HG02588 (cell line): ENCODE measurements at regions not wholly inside any gene's neighbourhood (a gene's known extent, or its start where the extent isn't known, plus 50 kb on each side); places are given as distances from the start of the nearest gene placed in this dataset.
A peak's percentile ranks its signal among the peaks of the same experiment; 100 is the strongest.

ENCODE experiments used
- ATAC-seq: cut with Tn5 transposase; IDR thresholded peaks from one replicate; pipeline ENCODE4 v1.9.1; 2021; ENCODE audit warnings: mild to moderate bottlenecking, moderate library complexity; ENCODE audit not compliant: unreplicated experiment

DNA sequence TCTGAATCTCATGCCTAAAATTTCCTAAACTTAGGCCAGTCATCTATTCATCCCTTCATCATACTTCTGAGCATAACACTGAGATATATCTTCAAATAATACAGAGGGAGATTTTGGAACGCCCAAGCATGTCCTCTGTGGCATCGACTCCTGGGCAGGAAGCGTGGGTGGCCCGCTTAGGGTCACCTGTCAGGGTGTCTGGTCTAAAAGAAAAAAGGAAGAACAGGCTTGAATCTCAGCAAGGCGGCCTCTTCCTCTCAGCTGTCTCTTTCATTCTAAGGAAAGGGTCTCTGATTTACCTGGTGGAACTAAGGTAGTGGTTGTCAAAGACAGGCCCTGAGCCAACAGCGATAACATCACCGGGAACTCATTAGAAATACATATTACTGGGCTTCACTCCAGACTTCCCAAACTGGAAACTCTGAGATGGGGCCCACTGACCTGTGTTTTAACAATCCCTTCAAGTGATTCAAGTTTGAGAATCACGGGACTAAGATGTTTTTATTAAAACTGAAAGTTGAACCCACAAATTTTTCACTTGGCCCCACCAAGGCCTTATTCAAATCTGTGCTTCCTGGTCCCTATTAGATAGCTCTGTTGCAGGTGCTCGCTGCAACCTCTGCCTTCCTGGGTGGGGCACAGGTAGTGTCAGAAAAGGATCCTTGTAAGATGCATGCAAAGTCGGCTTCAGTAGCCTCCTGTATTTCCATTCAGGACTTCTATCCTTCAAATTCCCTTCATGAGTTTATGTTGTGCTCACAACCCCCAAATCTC, 162.3 kb upstream of the CCDC68 start:
- ATAC-seq, result no peak

DNA sequence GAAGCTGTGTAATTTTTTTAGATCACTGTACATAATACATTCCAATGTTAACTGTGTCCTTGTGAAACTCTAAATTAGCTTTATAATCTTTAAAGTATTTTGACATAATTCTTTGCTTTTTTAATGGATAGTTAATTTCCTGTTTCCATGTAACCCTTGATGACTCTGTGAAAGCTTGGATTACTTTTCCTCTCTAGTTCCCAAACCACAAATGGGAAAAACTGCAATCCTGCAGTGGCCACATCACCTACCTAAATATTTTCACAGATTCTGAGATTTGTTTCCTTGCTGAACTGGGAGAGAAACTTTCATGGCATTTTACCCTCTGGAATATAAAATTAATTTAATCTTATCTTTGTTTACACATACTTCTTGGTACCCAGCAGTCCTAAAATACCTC, 161.6 kb upstream of the CCDC68 start:
- ATAC-seq, result no peak

DNA sequence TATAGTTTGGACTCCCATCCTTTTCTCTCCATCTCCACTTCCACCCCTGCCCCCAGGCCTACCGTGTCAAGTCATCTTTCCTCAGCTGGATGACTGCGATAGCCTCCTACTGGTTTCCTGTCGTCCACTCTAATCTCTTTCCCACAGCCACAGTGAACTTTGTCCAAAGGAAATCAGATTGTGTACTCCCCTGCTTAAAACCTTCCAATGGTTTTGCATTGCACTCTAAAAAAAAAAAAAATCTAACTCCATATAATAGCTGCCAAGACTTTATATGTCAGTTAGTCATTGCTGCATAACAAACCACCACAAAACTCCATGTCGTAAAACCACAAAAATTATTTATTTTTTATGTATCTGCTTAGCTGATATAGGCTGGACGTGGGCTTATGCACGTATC, 160.2 kb upstream of the CCDC68 start:
- ATAC-seq, result no peak

DNA sequence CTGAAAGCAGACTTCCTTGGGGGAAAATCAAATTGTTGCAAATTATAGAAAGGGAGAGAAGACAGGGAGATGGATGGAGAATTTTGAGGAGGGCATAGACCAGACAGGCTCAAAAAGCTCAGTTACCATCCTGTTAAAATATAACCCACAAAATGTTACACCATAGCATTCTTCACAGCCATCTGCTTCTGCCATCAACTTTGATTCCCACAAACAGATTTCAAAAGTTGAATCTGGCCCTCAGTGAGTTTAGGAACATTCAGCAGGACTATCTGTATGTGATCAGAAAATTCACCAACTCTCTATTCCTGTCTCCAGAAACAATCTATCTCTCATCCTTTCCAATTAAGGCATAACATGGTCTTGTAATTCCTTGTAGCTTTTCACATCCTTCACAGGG, 159.8 kb upstream of the CCDC68 start:
- no peak for ATAC-seq

DNA sequence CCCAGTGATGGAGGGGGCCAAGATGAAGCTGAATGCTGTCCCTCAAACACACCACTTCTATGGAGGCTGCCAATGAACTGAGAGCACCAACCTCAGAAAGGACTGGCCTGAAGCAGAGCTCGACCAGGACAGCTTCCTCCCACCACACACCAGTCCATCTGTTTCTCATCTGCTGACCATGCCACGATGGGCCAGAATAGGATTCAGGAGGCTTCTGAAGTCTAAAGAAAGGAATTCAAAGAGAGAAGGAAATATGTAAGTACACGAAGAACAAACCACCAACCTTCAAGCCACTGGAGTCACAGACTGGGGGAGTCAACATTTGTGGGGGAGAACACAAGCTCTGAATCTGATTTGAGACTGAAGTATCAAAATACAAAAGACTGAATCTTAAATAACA, 157.6 kb upstream of the CCDC68 start:
- no peak for ATAC-seq

DNA sequence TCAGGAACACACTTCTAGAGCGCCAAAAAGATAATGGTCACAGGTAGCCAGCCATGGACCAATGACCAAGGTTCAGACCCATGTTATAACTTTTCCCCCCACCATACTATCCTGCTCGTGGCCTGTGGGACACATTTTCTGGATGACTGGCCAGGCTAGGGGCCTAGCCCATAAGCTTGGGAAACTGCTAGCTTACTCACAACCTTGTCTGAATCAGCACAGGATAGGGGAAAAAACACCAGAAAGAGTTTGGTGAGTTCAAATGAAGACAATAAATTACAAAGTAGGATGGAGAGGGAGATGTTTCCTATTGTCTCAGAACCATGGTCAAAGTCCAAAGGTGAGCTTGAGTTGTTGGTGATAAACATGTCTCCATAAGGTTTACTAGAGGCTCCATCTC, 156.3 kb upstream of the CCDC68 start:
- ATAC-seq, result no peak

DNA sequence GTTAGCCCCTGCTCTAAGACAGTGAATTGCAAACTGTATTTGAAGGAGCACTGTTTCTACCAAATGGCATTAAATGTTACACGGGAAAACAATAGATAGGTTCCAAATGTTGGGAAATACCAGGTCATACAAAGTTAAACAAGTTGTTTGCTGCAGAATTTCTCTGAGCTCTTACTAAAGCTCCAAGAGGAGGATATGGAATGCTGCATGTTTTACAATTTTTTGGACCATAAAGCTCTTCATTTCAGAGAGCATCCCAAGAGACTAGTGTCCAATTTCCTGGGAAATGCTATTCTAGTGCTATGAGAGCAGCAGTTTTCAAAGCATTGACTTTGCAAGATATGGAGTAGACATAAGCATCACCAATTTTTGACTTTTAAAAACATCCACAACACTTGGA, 155.6 kb upstream of the CCDC68 start:
- ATAC-seq, result no peak

DNA sequence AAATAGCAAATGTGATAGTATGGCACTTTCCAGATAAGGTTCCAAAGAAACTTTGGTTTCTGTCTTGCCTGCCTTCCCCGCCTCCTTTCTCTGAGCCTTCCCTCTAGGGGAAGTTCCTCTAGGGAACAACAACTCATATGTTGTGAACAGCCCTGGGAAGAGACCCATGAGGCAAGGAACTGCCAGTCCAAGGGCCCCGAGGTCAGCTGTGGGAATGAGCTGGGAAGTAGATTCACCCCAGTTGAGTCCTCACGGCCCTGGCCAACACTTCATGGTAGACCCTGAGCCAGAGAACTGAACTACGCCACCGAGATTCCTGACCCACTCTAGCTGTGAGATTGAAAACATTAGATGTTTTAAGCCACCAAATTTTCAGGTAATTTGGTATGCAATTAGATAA, 154.5 kb upstream of the CCDC68 start:
- ATAC-seq, result no peak

DNA sequence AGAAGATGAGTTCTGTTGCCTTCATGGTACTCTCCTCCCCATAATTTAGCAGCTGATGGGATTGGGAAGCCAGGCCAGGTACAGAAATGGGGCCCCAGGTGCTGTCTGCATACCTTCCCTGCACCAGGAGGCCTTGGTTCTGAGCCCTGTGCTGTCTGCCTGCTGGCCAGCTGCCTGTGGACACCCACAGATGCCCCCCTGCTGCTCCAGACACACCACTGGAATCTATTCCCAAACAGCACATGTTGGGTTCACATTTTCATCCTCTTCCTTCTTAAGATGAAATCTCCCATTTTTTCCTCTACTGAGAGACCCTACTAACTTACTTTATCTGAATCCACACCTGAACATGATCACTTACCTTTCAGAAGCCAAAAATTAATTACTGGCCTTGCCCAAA, 152.0 kb upstream of the CCDC68 start:
- no peak for ATAC-seq

DNA sequence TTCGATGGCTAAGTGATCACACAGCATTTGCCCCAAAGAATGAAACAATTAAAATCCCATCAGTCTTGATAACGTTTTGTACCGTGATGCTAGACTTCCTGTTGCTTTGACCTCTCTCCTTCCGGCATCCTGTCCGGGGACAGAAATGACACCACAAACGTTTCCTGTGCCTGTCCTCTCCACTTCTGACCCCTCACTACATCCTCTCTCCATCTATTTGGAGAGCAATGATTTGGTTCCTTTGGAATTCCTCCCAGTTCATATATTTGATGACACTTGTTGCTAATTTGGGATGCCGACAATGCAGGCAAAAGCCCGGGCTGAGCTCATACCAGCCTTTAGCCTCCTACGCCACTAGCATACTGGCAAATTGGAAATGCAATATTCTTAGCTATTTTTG, 151.2 kb upstream of the CCDC68 start:
- ATAC-seq, result no peak

DNA sequence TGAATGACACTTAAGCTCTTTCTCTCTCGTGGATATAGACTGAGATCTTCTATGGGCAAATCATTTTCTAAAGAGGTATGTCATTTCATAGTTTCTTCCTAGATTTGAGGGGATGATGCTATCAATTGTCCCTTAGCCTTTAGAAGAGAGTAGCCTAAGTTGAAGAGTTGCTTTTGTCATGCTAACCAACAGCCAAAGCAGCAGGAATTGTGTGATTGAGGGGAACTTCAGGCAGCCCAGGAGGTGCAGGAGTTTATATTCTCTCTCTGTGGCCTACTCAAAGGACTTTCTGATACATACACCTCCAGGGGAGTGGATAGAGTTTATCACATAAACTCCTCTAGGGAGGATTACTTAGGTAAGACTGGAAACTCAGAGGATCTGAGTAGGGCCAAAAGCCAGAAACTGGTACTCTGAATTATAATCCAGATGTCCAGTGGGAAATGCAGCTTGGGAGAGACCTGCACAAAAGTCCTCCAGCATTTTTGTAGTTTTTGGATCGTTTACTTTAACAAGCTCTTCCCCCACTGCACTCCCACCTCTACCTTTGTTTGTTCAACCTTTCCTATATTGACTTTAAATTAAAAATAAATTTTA, 150.7 kb upstream of the CCDC68 start:
- ATAC-seq, result no peak

DNA sequence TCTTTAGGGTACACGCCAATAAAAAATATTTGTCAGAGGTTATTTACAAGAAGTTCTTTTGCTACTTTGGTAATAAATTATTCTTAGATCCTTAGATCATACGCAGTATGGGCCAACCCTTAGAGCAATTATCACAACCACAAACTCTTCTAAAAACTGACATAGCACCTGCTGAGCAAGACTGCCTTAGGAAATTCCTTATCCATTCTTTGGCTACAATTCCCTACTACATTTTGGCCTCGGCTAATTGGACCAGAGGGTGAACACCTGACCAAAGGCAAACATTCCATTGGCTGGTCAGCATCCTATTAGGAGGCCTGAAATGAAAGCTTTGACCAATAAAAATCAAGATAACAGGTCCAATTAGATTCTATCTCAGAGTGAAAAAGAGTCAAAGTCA, 147.6 kb upstream of the CCDC68 start:
- no peak for ATAC-seq

DNA sequence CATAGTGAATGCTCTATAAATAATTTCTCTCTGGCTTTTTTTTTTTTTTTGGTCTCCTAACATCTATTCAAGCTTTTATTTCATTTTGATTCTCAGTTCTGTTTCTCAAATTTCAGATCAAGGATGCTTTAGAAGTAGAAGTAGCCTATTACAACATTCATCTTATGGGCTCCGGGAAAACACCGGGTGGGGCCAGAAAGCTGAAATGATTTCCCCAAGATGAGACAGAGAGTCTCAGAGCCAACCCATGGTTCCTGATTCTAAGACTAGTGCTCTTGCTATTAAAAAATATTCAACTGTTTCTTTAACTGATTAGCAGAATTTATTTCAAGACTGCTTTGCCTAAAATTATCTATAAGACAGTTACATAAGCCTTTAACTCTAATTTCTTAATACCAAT, 147.2 kb upstream of the CCDC68 start:
- ATAC-seq, result no peak

DNA sequence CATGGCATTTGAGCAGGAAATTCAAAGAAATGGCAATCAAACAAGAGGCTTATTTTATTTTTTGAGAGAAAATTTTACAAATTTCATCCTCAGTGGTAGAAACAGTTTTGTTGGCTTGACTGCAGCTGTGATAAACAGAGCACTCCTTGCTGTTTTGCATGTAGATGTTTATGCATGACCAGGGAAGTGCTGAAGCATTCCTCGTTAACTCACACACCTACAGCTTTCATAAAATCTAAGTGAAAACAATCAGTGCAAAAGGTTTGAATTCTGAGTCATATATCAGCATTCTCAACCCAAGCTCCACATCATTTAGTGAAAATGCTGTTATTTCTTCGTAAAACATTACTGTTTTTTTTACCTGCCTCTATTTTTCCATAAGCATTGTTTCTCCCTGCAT, 146.6 kb upstream of the CCDC68 start:
- ATAC-seq, result no peak

DNA sequence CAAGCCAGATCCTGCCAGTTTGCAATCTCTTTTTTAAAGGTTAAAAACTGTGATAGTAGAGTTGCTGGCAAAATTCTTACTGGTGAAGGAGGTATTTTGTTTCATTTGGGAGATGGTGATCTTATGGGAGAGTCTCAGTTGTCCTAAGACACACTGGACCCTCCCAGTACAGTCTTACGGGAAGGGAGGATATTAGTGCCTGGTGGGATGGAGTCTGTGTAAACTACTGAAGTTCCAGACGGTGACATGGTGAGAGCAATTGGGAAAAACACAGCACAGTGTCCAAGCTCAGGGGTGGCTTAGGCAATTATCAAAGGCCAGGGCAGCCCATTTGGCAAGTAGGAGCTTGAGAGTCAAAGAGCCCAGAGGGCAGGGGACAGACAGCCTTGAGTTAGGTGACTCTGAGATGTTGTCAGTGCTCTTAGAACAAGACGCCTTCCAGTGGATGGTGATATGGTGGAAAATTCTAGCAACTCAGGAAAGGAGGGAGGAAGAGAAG, 143.7 kb upstream of the CCDC68 start:
- ATAC-seq, result no peak

DNA sequence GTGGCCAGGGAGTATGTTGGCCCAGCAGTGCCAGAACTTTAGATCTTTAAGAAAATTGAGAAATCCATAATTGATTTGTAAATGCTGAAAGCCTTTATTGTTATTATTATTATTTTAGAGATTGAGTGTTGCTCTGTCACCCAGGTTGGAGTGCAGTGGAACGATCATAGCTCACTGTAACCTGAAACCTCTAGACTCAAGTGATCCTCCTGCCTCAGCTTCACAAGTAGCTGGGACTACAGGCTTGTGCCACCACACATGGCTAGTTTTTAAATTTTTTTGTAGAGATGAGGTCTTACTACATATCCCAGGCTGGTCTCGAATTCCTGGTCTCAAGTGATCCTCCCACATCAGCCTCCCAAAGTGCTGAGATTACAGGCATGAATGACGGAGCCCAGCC, 143.2 kb upstream of the CCDC68 start:
- ATAC-seq, result no peak

DNA sequence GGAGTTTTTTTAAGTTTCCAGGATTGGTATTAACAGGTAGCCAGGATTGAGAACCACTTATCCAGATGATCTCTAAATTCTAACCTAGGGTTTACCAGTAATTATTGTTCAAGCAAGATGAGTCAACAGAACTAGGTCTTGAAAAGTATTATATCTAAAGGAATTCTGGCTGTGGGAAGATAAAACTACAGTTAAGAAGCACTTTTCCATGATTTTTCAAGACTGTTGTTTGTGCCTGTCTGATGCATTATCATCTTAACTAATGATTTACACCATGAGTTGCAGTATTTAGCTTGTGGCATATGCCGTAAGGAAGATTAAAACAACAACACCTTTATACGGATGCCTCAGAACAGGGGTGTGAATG, 142.2 kb upstream of the CCDC68 start:
- no peak for ATAC-seq

DNA sequence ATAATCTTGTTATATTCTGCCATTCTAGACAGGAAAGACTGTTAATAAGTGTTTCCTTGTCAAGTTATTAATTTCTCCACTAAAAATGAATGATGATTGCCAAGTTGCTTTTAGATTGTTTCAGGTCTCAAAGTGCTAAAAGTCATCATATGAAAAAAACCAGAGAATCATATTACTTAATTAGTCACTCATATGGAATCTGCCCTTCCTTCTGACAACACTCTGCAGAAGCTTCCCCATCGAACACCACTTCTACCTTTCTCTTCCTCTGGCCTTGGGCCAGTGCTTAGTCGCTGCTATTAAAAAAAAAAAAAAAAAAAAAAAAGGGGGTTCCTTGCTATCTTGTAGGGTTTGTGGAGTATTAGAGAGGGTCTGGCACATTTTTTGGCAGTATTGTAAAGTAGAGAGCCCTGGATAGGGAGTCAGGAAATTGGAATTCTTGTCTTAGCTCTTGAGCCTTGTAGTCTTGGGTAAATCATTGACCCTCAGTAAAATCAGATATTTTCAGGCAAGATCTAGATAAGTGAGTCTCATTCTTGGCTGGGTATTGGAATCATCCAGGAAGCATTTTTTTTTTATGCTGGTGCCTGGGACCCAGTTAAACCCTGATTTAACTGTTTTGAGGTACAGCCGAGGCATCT, 141.7 kb upstream of the CCDC68 start:
- ATAC-seq, result no peak

DNA sequence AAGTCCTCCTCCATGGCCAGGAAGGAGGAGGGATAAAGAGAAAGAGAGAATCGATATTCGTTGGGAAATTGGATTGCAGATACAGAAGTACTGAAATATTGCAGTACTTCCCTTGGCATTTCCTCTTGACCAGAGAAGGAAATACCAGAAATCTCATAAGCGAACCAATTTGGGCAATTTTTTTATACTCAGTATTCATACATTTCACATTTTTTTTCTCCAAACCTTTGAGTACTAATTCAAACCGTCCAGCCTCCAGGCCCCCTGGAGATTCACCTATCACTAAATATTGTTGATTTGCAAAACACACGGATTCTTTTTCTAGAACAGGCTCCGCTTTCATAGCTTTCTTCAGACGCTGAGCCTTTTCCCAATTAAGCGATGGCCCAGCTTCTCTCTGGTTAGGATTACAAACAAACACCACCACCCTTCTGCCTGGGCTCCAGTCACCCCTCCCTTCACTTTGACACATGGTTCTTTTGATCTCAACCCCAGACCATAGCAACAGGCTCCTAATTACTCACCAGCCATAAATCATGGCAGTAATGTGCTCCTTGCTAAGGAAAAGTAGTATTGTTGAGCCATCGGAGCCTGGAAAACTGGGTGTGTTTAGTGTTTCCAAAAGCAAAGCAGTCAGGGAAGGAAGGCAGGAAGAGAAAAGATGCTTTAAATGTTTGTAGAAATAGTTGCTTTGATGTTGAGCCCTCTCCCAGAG, 138.4 kb upstream of the CCDC68 start:
- no peak for ATAC-seq

DNA sequence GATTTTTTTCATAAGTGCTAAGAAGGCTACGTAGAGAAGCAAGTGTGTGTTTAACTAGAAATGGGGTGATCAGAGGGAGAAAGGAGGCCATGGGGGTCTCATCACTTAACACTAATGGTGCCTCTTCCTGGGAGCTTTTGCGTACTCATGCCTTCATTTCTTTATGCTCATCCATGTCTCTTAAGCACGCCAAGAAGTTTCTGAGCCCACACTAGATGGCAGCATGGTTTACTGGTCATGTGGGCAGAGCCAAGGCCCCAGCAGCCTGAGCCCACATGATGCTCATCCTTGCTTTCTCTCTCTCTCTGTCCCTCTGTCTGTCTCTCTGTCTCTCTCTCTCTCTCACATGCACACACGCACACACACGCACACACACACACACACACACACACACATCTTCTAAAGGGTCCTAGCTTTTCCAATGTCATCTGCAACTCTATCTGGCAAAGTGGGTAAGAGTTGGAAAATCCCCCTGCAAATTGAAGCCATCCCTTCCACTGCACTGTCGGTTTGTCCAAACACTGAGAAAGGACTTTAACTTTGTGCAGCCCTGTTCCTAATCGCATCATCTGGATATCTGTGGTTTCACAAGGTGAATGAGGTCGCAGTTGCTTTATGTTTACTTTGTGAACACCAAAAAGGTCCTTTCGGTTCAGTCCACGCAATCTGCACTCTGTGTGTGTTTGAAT, 137.1 kb upstream of the CCDC68 start:
- peak; percentile 66 for ATAC-seq

DNA sequence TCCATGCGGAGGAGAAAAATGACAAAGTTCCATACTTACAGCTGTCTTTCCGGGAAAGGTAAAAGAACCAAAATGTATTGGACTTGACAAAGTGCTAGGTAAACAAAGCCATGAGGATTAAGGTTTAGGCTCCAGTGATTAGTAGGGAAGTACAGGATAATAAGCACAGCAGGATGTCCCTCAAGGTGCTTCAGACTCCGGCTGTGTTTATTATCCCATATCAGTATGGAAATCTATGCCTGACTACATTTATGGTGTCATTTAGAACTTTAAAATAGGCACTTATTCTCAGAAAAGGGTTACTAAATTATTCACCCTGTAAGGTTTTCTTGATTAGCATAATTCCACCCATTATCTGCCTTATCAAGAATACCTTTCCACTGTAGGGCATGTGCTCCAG, 136.3 kb upstream of the CCDC68 start:
- no peak for ATAC-seq
